Keratinocyte (primary cell): ENCODE measurements at regions not wholly inside any gene's neighbourhood (a gene's known extent, or its start where the extent isn't known, plus 50 kb on each side); places are given as distances from the start of the nearest gene placed in this dataset.

ENCODE experiments used
- DNase-seq: peaks from one replicate; pipeline ENCODE4 v3.0.0-alpha.2; 2011; ENCODE audit warnings: low read depth, missing footprints, low spot score
- FAIRE-seq: peaks from 2 replicates; lab custom pipeline; 2011; peaks lifted over from hg19 to GRCh38; lab: Jason Lieb, UNC
- H2AFZ ChIP-seq: 2 replicates; pipeline ENCODE4 v1.6.0; 2012; ENCODE audit warnings: low read length, control low read depth, inconsistent platforms; ENCODE audit not compliant: control insufficient read depth
- H3K27ac ChIP-seq: 2 replicates; pipeline ENCODE4 v1.5.1; 2011; ENCODE audit warnings: low read length; ENCODE audit not compliant: control insufficient read depth, insufficient read depth
- H3K27me3 ChIP-seq: 3 replicates; pipeline ENCODE4 v1.6.0; 2011; ENCODE audit warnings: low read length; ENCODE audit not compliant: control insufficient read depth, insufficient read depth; ENCODE audit errors: extremely low read depth
- H3K36me3 ChIP-seq, 2 experiments: 2 replicates in 1 of 2; 3 replicates in 1 of 2; pipeline ENCODE4 v1.5.1; 2011; ENCODE audit warnings: low read length in 2 of 2, mild to moderate bottlenecking in 1 of 2; ENCODE audit not compliant: control insufficient read depth in 2 of 2, insufficient read depth in 2 of 2; ENCODE audit errors: extremely low read depth in 1 of 2
- H3K4me1 ChIP-seq: 3 replicates; pipeline ENCODE4 v1.5.1; 2011; ENCODE audit warnings: low read length; ENCODE audit not compliant: control insufficient read depth, insufficient read depth; ENCODE audit errors: extremely low read depth
- H3K4me2 ChIP-seq: 3 replicates; pipeline ENCODE4 v1.6.0; 2011; ENCODE audit warnings: low read depth, low read length; ENCODE audit not compliant: control insufficient read depth, insufficient read depth; ENCODE audit errors: extremely low read depth
- H3K4me3 ChIP-seq, 3 experiments: fragments of 200-600 bp in 1 of 3; sonication (generic) in 1 of 3; 2 replicates in 2 of 3; 3 replicates in 1 of 3; pipeline ENCODE4 v1.5.1; 2011 to 2016; ENCODE audit warnings: low read length in 3 of 3, mild to moderate bottlenecking in 3 of 3, control low read depth in 2 of 3, inconsistent platforms in 1 of 3, low read depth in 1 of 3, mixed read lengths in 1 of 3, mixed run types in 1 of 3, moderate library complexity in 1 of 3; ENCODE audit not compliant: control insufficient read depth in 2 of 3, insufficient read depth in 2 of 3; ENCODE audit errors: extremely low read depth in 1 of 3
- H3K79me2 ChIP-seq: 2 replicates; pipeline ENCODE4 v1.6.0; 2012; ENCODE audit warnings: low read length; ENCODE audit not compliant: control insufficient read depth, insufficient read depth
- H3K9ac ChIP-seq: 3 replicates; pipeline ENCODE4 v1.6.0; 2011; ENCODE audit warnings: low read length; ENCODE audit not compliant: control insufficient read depth, insufficient read depth; ENCODE audit errors: extremely low read depth
- H3K9me1 ChIP-seq: 3 replicates; pipeline ENCODE4 v1.6.0; 2011; ENCODE audit warnings: low read length; ENCODE audit not compliant: control insufficient read depth, insufficient read depth; ENCODE audit errors: extremely low read depth
- H3K9me3 ChIP-seq: 2 replicates; pipeline ENCODE4 v1.5.1; 2012; ENCODE audit warnings: low read depth, low read length; ENCODE audit not compliant: control insufficient read depth
- H4K20me1 ChIP-seq: 3 replicates; pipeline ENCODE4 v1.6.0; 2011; ENCODE audit warnings: low read length; ENCODE audit not compliant: control insufficient read depth, insufficient read depth; ENCODE audit errors: extremely low read depth
- EZH2 ChIP-seq: IDR thresholded peaks from one replicate; pipeline ENCODE4 v1.6.1; 2012; ENCODE audit warnings: inconsistent platforms, mild to moderate bottlenecking, low read length, moderate library complexity
- dilution Hi-C: fragments of 300-500 bp; cut with MboI; formaldehyde crosslinking; loops from one replicate; pipeline ENCODE4 v1.7.0; 2020; ENCODE audit warnings: low sequenced_read_pairs; ENCODE audit not compliant: extremely low pct_ligation_motif_present
- TF ChIP-seq, protein P1 (sequence below), 3 experiments: IDR thresholded peaks in 1 of 3; conservative IDR thresholded peaks in 1 of 3; optimal IDR thresholded peaks in 1 of 3; 2 replicates in 2 of 3; 3 replicates in 1 of 3; pipeline versions ENCODE3 to v1.5.1; 2011; ENCODE audit warnings: low read length in 3 of 3, mild to moderate bottlenecking in 3 of 3, moderate library complexity in 2 of 3, control low read depth in 1 of 3, inconsistent platforms in 1 of 3; ENCODE audit not compliant: insufficient read depth in 2 of 3; ENCODE audit errors: extremely low read depth in 1 of 3

DNA sequence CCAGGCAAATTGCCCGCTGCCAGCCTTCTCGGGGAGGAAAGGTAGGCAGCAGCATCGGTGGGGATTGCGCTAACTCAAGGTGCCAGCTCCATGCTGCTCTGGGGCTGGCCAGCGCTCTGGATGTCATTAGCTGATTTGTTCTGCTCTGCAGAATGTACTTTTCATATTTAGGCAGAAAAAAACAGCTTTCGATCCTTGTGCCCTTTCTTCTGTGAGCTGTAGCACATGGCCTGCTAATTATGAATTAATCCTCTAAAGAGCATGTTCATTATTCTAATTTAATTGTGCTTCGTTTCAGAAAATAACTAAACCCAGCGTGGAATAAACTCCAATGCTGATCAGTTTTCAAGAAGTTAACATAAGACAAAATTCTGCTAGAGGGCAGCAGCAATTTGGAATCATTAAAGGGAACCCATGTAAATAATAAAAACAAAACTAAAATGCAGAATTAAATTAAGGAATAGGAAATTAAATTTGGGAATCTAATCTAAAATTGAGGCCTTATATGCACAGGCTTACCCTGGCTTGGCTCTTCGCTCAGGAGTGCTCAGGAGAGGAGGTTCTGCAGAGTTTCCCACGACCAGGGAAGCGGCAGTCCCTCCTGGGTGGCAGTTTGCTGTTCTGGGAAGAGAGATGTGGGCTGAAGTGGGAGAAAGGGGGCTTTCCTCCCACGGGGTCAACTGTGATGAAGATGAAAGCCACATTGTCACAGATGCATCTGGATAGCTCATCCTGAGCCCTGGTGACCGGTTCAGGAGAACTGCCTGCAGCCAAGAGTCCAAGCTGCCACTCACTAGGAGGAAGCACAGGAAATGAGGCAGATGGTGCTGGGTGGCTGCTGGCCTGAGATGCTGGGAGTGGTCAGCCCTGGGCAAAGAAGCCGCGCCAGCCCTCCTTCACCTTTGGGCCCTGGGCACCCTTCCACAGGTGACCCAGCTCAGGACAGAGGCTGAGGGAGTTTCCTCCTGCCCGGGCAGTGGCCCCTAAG, 93.2 kb upstream of the PKDCC start:
- Histone ChIP-seq H3K4me1 (no peaks in the 10 kb centered on the region), H3K27me3 (peaks cover 7% of the 10 kb centered on the region), H3K9ac (no peak overlapping the region), H3K79me2 (no peaks in the 10 kb centered on the region), H3K36me3 (no peaks in the 10 kb centered on the region), H4K20me1 (no peaks in the 10 kb centered on the region), H3K4me2 (no peak overlapping the region), H3K27ac (no peak overlapping the region), H3K9me1 (no peaks in the 10 kb centered on the region), H3K9me3 (no peaks in the 10 kb centered on the region), H3K4me3 (no peak overlapping the region), H2AFZ (no peak overlapping the region)
- no peak for TF ChIP-seq EZH2
- TF ChIP-seq, protein P1, sequence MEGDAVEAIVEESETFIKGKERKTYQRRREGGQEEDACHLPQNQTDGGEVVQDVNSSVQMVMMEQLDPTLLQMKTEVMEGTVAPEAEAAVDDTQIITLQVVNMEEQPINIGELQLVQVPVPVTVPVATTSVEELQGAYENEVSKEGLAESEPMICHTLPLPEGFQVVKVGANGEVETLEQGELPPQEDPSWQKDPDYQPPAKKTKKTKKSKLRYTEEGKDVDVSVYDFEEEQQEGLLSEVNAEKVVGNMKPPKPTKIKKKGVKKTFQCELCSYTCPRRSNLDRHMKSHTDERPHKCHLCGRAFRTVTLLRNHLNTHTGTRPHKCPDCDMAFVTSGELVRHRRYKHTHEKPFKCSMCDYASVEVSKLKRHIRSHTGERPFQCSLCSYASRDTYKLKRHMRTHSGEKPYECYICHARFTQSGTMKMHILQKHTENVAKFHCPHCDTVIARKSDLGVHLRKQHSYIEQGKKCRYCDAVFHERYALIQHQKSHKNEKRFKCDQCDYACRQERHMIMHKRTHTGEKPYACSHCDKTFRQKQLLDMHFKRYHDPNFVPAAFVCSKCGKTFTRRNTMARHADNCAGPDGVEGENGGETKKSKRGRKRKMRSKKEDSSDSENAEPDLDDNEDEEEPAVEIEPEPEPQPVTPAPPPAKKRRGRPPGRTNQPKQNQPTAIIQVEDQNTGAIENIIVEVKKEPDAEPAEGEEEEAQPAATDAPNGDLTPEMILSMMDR (optimal IDR thresholded peaks at IDR 0.05 in 1 of 3, IDR thresholded peaks at IDR 0.05 in 1 of 3, conservative IDR thresholded peaks at IDR 0.05 in 1 of 3; ENCODE audit: extremely low read depth in 1 of 3, insufficient read depth in 2 of 3, low read length in 3 of 3), result no peak
- dilution Hi-C loops, result no loop called here
- no peak for DNase-seq
- FAIRE-seq, result no peak

DNA sequence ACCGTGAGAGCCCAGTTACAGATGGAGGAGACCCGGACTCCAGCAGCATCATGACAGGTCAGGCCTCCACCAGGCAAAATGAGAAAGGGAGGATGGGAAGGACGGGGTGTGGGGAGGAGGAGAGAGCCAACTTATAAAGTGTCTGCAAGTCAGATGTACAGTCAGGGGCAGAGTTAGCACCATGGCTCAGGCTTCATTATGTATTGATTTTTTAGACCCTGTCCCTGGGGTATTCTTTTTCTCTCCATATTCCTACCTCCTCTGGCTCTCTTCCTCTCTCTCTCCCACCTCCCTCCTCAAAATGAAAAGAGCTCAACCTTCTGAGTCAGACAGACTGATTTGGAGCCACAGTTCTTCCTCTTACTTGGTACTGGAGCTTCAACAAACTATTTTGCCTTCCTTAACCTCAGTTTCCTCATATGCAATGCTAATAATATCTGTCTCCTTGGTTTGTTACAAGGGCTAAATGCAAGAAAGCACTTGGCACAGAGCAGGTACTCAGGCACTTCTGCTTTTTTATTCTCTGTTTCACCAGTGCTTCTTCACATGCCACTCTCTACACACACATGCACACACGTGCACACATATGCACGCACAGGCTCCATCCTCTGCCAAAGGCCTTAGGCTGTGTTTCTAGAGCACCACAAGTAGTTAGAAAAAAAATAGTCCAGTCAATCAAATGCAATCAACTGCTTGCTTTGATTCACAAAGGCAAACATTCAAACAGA, 92.3 kb upstream of the PKDCC start:
- no peaks in the 10 kb centered on the region for H3K4me1 ChIP-seq
- TF ChIP-seq EZH2, result no peak
- TF ChIP-seq, protein P1 (optimal IDR thresholded peaks at IDR 0.05 in 1 of 3, IDR thresholded peaks at IDR 0.05 in 1 of 3, conservative IDR thresholded peaks at IDR 0.05 in 1 of 3; ENCODE audit: extremely low read depth in 1 of 3, insufficient read depth in 2 of 3, low read length in 3 of 3), result no peak
- no peak overlapping the region for H2AFZ ChIP-seq
- no peaks in the 10 kb centered on the region for H3K36me3 ChIP-seq
- H3K9me3 ChIP-seq, result no peaks in the 10 kb centered on the region
- FAIRE-seq (no peak), DNase-seq (no peak)
- H3K9me1 ChIP-seq, result no peaks in the 10 kb centered on the region
- H3K9ac ChIP-seq, result no peak overlapping the region
- H3K79me2 ChIP-seq, result no peaks in the 10 kb centered on the region
- no peak overlapping the region for H3K4me2 ChIP-seq
- H3K4me3 ChIP-seq, result no peak overlapping the region
- no peak overlapping the region for H3K27ac ChIP-seq
- no peaks in the 10 kb centered on the region for H4K20me1 ChIP-seq
- dilution Hi-C loops, result no loop called here
- H3K27me3 ChIP-seq, result peaks cover 7% of the 10 kb centered on the region
